HFFc6 (cell line): ENCODE measurements at regions not wholly inside any gene's neighbourhood (a gene's known extent, or its start where the extent isn't known, plus 50 kb on each side); places are given as distances from the start of the nearest gene placed in this dataset.
"Not testable (repeated sequence)": the region's sequence is repeated elsewhere in the genome, so short reads cannot be mapped to it uniquely, and the experiment has no call there.

ENCODE experiments used
- DNase-seq: peaks from one replicate; pipeline ENCODE4 v3.0.0-alpha.2; 2018
- H3K27ac Mint-ChIP-seq: 2 replicates; pipeline ENCODE4 v1.8.0; 2020; ENCODE audit warnings: mild to moderate bottlenecking, mixed read lengths
- H3K27me3 Mint-ChIP-seq: 2 replicates; pipeline ENCODE4 v1.8.0; 2021; ENCODE audit warnings: mild to moderate bottlenecking, moderate library complexity, mixed read lengths; ENCODE audit not compliant: insufficient read depth
- H3K36me3 Mint-ChIP-seq: 2 replicates; pipeline ENCODE4 v1.8.0; 2021; ENCODE audit warnings: low read depth, mixed read lengths
- H3K4me1 Mint-ChIP-seq: 2 replicates; pipeline ENCODE4 v1.8.0; 2020; ENCODE audit warnings: low read depth, mixed read lengths
- H3K4me3 Mint-ChIP-seq: 2 replicates; pipeline ENCODE4 v1.8.0; 2020; ENCODE audit warnings: mild to moderate bottlenecking, moderate library complexity, mixed read lengths
- H3K9me3 Mint-ChIP-seq: 2 replicates; pipeline ENCODE4 v1.8.0; 2020; ENCODE audit warnings: mild to moderate bottlenecking, mixed read lengths
- CTCF ChIP-seq: fragments of 200-600 bp; sonication (generic); IDR thresholded peaks from 2 replicates; pipeline ENCODE4 v1.5.0; 2021; ENCODE audit warnings: antibody characterized with exemption, mild to moderate bottlenecking

- Mint-ChIP-seq H3K27ac (no peak overlapping the region), H3K36me3 (no peaks in the 10 kb centered on the region), H3K4me1 (no peaks in the 10 kb centered on the region), H3K9me3 (no peaks in the 10 kb centered on the region), H3K4me3 (no peak overlapping the region), H3K27me3 (peaks cover 1% of the 10 kb centered on the region)
- DNase-seq, result no peak
- no peak for TF ChIP-seq CTCF
Measured at GRCh38 chr7:91618776-91619765, 261.4 kb downstream of the MTERF1 start.

- no peak overlapping the region for H3K27ac Mint-ChIP-seq
- peaks cover 1% of the 10 kb centered on the region for H3K27me3 Mint-ChIP-seq
- DNase-seq, result no peak
- H3K36me3 Mint-ChIP-seq, result no peaks in the 10 kb centered on the region
- no peaks in the 10 kb centered on the region for H3K9me3 Mint-ChIP-seq
- no peaks in the 10 kb centered on the region for H3K4me1 Mint-ChIP-seq
- H3K4me3 Mint-ChIP-seq, result no peak overlapping the region
- TF ChIP-seq CTCF, result no peak
Measured at GRCh38 chr7:91620827-91621226, 259.7 kb downstream of the MTERF1 start.

GRCh38 chr7:91627324-91627723 is 253.2 kb downstream of the MTERF1 start:
- not testable (repeated sequence) for DNase-seq, H3K9me3 Mint-ChIP-seq, H3K4me1 Mint-ChIP-seq, H3K27me3 Mint-ChIP-seq, H3K4me3 Mint-ChIP-seq, H3K27ac Mint-ChIP-seq, H3K36me3 Mint-ChIP-seq

- no peaks in the 10 kb centered on the region for H3K36me3 Mint-ChIP-seq
- no peak for TF ChIP-seq CTCF
- no peaks in the 10 kb centered on the region for H3K4me1 Mint-ChIP-seq
- DNase-seq, result no peak
- no peak overlapping the region for H3K27ac Mint-ChIP-seq
- H3K4me3 Mint-ChIP-seq, result no peak overlapping the region
- no peaks in the 10 kb centered on the region; the same call in none of the 2 replicates for H3K27me3 Mint-ChIP-seq
- H3K9me3 Mint-ChIP-seq, result no peaks in the 10 kb centered on the region
Measured at GRCh38 chr7:91628742-91629141, 251.8 kb downstream of the MTERF1 start.

GRCh38 chr7:91630581-91631380 is 249.7 kb downstream of the MTERF1 start:
- no peak overlapping the region; the same call in 1 of the 2 replicates for H3K4me3 Mint-ChIP-seq
- no peak overlapping the region for H3K27ac Mint-ChIP-seq

More at GRCh38 chr7:91630581-91631380, 249.7 kb downstream of the MTERF1 start:
- H3K9me3 Mint-ChIP-seq, result no peaks in the 10 kb centered on the region
- H3K27me3 Mint-ChIP-seq, result no peaks in the 10 kb centered on the region; the same call in none of the 2 replicates
- no peak for TF ChIP-seq CTCF
- no peak for DNase-seq
- H3K36me3 Mint-ChIP-seq, result no peaks in the 10 kb centered on the region
- H3K4me1 Mint-ChIP-seq, result no peaks in the 10 kb centered on the region
